ENCODE measurements at regions not wholly inside any gene's neighbourhood (a gene's known extent, or its start where the extent isn't known, plus 50 kb on each side); places are given as distances from the start of the nearest gene placed in this dataset.

- Histone ChIP-seq H3K36me3 (ENCODE audit: control insufficient read depth, insufficient read depth, low read length) (no peaks in the 10 kb centered on the region), H3K4me1 (ENCODE audit: control insufficient read depth, insufficient read depth, low read length, poor library complexity, severe bottlenecking) (no peaks in the 10 kb centered on the region), H3K9me3 (ENCODE audit: control insufficient read depth, low read length) (no peaks in the 10 kb centered on the region), H3K27ac (ENCODE audit: low read depth, low read length, severe bottlenecking) (no peak overlapping the region), H3K4me3 (ENCODE audit: extremely low read depth, insufficient read depth, low read length, poor library complexity, severe bottlenecking) (no peak overlapping the region)
- WGBS, 2 experiments (ENCODE audit: insufficient coverage in 2 of 2) = 60 to 65% methylated on average over 1 to 2 of the region's 4 CpGs
Observed at GRCh38 chr12:45549337-45549902, 180.1 kb upstream of the ARID2 start.

DNA sequence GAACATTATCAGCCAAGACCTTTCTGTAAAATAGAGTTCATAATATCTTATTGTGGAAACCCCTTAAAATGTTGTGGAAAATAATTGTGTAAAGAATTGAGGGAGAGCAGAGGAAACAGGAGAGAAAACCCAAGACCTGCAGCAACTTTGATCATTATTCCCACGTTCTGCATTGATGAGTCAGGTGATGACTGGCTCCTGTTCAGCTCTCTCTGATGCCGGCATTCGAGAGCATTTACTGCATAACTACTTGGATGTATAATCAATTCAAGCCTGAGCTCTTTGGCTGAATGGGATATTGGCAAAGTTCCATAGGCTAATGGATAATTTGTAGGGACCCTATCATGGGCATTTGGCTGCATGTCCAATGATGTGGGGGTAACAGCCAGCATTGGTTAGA is 176.3 kb upstream of the ARID2 start:
- no peaks in the 10 kb centered on the region for H3K4me1 ChIP-seq (ENCODE audit: control insufficient read depth, insufficient read depth, low read length, poor library complexity, severe bottlenecking)
- H3K9me3 ChIP-seq (ENCODE audit: control insufficient read depth, low read length) = no peaks in the 10 kb centered on the region
- no peaks in the 10 kb centered on the region for H3K36me3 ChIP-seq (ENCODE audit: control insufficient read depth, insufficient read depth, low read length)
- no peak overlapping the region for H3K27ac ChIP-seq (ENCODE audit: low read depth, low read length, severe bottlenecking)
- no peak overlapping the region for H3K4me3 ChIP-seq (ENCODE audit: extremely low read depth, insufficient read depth, low read length, poor library complexity, severe bottlenecking)
- 88% methylated on average over 1 to 3 of the region's 3 CpGs for WGBS, 2 experiments (ENCODE audit: insufficient coverage in 2 of 2)

- Histone ChIP-seq H3K36me3 (ENCODE audit: control insufficient read depth, insufficient read depth, low read length) (no peaks in the 10 kb centered on the region), H3K27ac (ENCODE audit: low read depth, low read length, severe bottlenecking) (no peak overlapping the region), H3K4me1 (ENCODE audit: control insufficient read depth, insufficient read depth, low read length, poor library complexity, severe bottlenecking) (no peaks in the 10 kb centered on the region), H3K9me3 (ENCODE audit: control insufficient read depth, low read length) (no peaks in the 10 kb centered on the region), H3K4me3 (ENCODE audit: extremely low read depth, insufficient read depth, low read length, poor library complexity, severe bottlenecking) (no peak overlapping the region)
Observed at GRCh38 chr12:45557016-45557415, 172.5 kb upstream of the ARID2 start.

- WGBS, 2 experiments (ENCODE audit: insufficient coverage in 2 of 2) = 83 to 93% methylated on average over 1 to 3 of the region's 4 CpGs
- H3K36me3 ChIP-seq (ENCODE audit: control insufficient read depth, insufficient read depth, low read length) = no peaks in the 10 kb centered on the region
- no peaks in the 10 kb centered on the region for H3K9me3 ChIP-seq (ENCODE audit: control insufficient read depth, low read length)
- no peaks in the 10 kb centered on the region for H3K4me1 ChIP-seq (ENCODE audit: control insufficient read depth, insufficient read depth, low read length, poor library complexity, severe bottlenecking)
- H3K27ac ChIP-seq (ENCODE audit: low read depth, low read length, severe bottlenecking) = no peak overlapping the region
- H3K4me3 ChIP-seq (ENCODE audit: extremely low read depth, insufficient read depth, low read length, poor library complexity, severe bottlenecking) = no peak overlapping the region
Observed at GRCh38 chr12:45558353-45558752, 171.2 kb upstream of the ARID2 start.

GRCh38 chr12:45559537-45559936 is 170.0 kb upstream of the ARID2 start:
- Histone ChIP-seq H3K4me1 (ENCODE audit: control insufficient read depth, insufficient read depth, low read length, poor library complexity, severe bottlenecking) (no peaks in the 10 kb centered on the region), H3K27ac (ENCODE audit: low read depth, low read length, severe bottlenecking) (no peak overlapping the region)
- WGBS, 2 experiments (ENCODE audit: insufficient coverage in 2 of 2) = 100% methylated on average over 2 of the region's 3 CpGs; no CpG with 5 or more reads in 1 of the 2 experiments

GRCh38 chr12:45560689-45561088 is 168.8 kb upstream of the ARID2 start:
- Histone ChIP-seq H3K4me3 (ENCODE audit: extremely low read depth, insufficient read depth, low read length, poor library complexity, severe bottlenecking) (no peak overlapping the region), H3K27ac (ENCODE audit: low read depth, low read length, severe bottlenecking) (no peak overlapping the region), H3K9me3 (ENCODE audit: control insufficient read depth, low read length) (no peaks in the 10 kb centered on the region), H3K4me1 (ENCODE audit: control insufficient read depth, insufficient read depth, low read length, poor library complexity, severe bottlenecking) (no peaks in the 10 kb centered on the region), H3K36me3 (ENCODE audit: control insufficient read depth, insufficient read depth, low read length) (no peaks in the 10 kb centered on the region)
- 79 to 95% methylated on average over 2 to 3 of the region's 4 CpGs for WGBS, 2 experiments (ENCODE audit: insufficient coverage in 2 of 2)

More at GRCh38 chr12:45559537-45559936, 170.0 kb upstream of the ARID2 start:
- Histone ChIP-seq H3K36me3 (ENCODE audit: control insufficient read depth, insufficient read depth, low read length) (no peaks in the 10 kb centered on the region), H3K4me3 (ENCODE audit: extremely low read depth, insufficient read depth, low read length, poor library complexity, severe bottlenecking) (no peak overlapping the region), H3K9me3 (ENCODE audit: control insufficient read depth, low read length) (no peaks in the 10 kb centered on the region)

- no peaks in the 10 kb centered on the region for H3K36me3 ChIP-seq (ENCODE audit: control insufficient read depth, insufficient read depth, low read length)
- WGBS, 2 experiments (ENCODE audit: insufficient coverage in 2 of 2) = 93% methylated on average over 4 of the region's 4 CpGs; no CpG with 5 or more reads in 1 of the 2 experiments
Observed at GRCh38 chr12:45561488-45561887, 168.0 kb upstream of the ARID2 start.

GRCh38 chr12:45565590-45565989 is 163.9 kb upstream of the ARID2 start:
- no peaks in the 10 kb centered on the region for H3K9me3 ChIP-seq (ENCODE audit: control insufficient read depth, low read length)
- no peak overlapping the region for H3K27ac ChIP-seq (ENCODE audit: low read depth, low read length, severe bottlenecking)
- no peaks in the 10 kb centered on the region for H3K4me1 ChIP-seq (ENCODE audit: control insufficient read depth, insufficient read depth, low read length, poor library complexity, severe bottlenecking)
- H3K4me3 ChIP-seq (ENCODE audit: extremely low read depth, insufficient read depth, low read length, poor library complexity, severe bottlenecking) = no peak overlapping the region
- H3K36me3 ChIP-seq (ENCODE audit: control insufficient read depth, insufficient read depth, low read length) = no peaks in the 10 kb centered on the region

More at GRCh38 chr12:45561488-45561887, 168.0 kb upstream of the ARID2 start:
- Histone ChIP-seq H3K4me1 (ENCODE audit: control insufficient read depth, insufficient read depth, low read length, poor library complexity, severe bottlenecking) (no peaks in the 10 kb centered on the region), H3K27ac (ENCODE audit: low read depth, low read length, severe bottlenecking) (no peak overlapping the region), H3K9me3 (ENCODE audit: control insufficient read depth, low read length) (no peaks in the 10 kb centered on the region), H3K4me3 (ENCODE audit: extremely low read depth, insufficient read depth, low read length, poor library complexity, severe bottlenecking) (no peak overlapping the region)

DNA sequence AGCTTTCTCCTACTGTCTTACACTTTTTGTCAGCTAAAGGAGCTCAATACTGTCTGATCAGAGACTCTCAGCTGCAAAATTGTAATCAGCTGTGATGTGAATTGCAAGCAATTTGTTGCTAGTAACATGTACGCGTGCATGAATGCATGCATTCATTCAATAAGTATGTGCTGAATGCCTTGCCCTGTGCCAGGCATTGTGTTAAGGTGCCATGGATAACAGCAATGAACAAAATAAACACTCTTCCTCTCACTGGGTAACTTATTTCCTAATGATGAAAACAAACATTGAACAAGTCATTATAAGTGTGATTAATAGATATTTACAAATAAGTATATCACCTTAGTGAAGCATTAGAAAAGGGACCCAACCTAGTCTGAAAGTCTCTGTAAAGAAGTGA is 163.2 kb upstream of the ARID2 start:
- H3K27ac ChIP-seq (ENCODE audit: low read depth, low read length, severe bottlenecking) = no peak overlapping the region
- H3K36me3 ChIP-seq (ENCODE audit: control insufficient read depth, insufficient read depth, low read length) = no peaks in the 10 kb centered on the region
- H3K9me3 ChIP-seq (ENCODE audit: control insufficient read depth, low read length) = no peaks in the 10 kb centered on the region
- 85% methylated on average over 2 of the region's 2 CpGs; no CpG with 5 or more reads in 1 of the 2 experiments for WGBS, 2 experiments (ENCODE audit: insufficient coverage in 2 of 2)
- H3K4me1 ChIP-seq (ENCODE audit: control insufficient read depth, insufficient read depth, low read length, poor library complexity, severe bottlenecking) = no peaks in the 10 kb centered on the region
- H3K4me3 ChIP-seq (ENCODE audit: extremely low read depth, insufficient read depth, low read length, poor library complexity, severe bottlenecking) = no peak overlapping the region

DNA sequence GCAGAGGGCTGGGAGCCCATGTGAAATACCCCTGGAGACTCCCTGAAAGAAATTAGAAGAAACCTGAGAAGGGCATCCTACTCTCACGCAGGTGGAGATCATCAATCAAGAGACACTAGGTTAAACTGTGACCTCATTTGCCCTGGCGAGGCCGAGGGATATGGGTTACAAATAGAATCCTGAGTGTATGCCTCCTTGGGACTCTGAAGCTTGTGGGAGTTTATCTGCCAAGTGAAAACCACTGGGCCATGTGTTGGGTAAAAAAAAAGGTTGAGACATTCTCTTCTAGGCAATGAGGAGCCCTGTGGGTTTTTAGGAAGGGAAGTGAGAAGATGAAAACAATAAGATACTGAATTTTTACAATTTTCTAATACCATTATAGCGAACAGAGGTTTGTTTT is 160.7 kb upstream of the ARID2 start:
- no peak overlapping the region for H3K4me3 ChIP-seq (ENCODE audit: extremely low read depth, insufficient read depth, low read length, poor library complexity, severe bottlenecking)

GRCh38 chr12:45570501-45570900 is 159.0 kb upstream of the ARID2 start:
- H3K9me3 ChIP-seq (ENCODE audit: control insufficient read depth, low read length) = no peaks in the 10 kb centered on the region
- no peaks in the 10 kb centered on the region for H3K4me1 ChIP-seq (ENCODE audit: control insufficient read depth, insufficient read depth, low read length, poor library complexity, severe bottlenecking)
- 100% methylated on average over 1 of the region's 1 CpG for WGBS, 2 experiments (ENCODE audit: insufficient coverage in 2 of 2)
- no peaks in the 10 kb centered on the region for H3K36me3 ChIP-seq (ENCODE audit: control insufficient read depth, insufficient read depth, low read length)
- no peak overlapping the region for H3K4me3 ChIP-seq (ENCODE audit: extremely low read depth, insufficient read depth, low read length, poor library complexity, severe bottlenecking)
- H3K27ac ChIP-seq (ENCODE audit: low read depth, low read length, severe bottlenecking) = no peak overlapping the region

More for the DNA sequence above, 160.7 kb upstream of the ARID2 start:
- WGBS, 2 experiments (ENCODE audit: insufficient coverage in 2 of 2) = 93 to 96% methylated on average over 3 of the region's 4 CpGs
- H3K27ac ChIP-seq (ENCODE audit: low read depth, low read length, severe bottlenecking) = no peak overlapping the region
- H3K9me3 ChIP-seq (ENCODE audit: control insufficient read depth, low read length) = no peaks in the 10 kb centered on the region
- no peaks in the 10 kb centered on the region for H3K36me3 ChIP-seq (ENCODE audit: control insufficient read depth, insufficient read depth, low read length)
- no peaks in the 10 kb centered on the region for H3K4me1 ChIP-seq (ENCODE audit: control insufficient read depth, insufficient read depth, low read length, poor library complexity, severe bottlenecking)
